ENCODE measurements at regions not wholly inside any gene's neighbourhood (a gene's known extent, or its start where the extent isn't known, plus 50 kb on each side); places are given as distances from the start of the nearest gene placed in this dataset.
"Not testable (repeated sequence)": the region's sequence is repeated elsewhere in the genome, so short reads cannot be mapped to it uniquely, and the experiment has no call there.

GRCh38 chr7:55702831-55703230, 130.5 kb upstream of the VOPP1 start:
- DNase-seq = not testable (repeated sequence)

DNA sequence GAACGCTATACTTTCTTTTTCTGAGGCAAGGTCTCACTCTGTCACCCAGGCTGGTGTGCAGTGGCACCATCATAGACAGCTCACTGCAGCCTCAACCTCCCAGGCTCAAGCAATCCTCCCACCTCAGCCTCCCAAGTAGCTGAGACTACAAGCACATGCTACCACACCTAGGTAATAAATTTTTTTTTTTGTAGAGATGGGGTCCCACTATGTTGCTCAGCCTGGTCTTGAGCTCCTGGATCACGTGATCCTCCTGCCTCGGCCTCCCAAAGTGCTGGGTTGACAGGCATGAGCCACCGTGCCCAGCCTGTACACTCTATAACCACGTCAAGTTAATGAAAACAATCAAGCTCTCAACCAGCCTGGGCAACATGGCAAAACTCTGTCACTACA, 127.1 kb upstream of the VOPP1 start:
- not testable (repeated sequence) for DNase-seq

DNA sequence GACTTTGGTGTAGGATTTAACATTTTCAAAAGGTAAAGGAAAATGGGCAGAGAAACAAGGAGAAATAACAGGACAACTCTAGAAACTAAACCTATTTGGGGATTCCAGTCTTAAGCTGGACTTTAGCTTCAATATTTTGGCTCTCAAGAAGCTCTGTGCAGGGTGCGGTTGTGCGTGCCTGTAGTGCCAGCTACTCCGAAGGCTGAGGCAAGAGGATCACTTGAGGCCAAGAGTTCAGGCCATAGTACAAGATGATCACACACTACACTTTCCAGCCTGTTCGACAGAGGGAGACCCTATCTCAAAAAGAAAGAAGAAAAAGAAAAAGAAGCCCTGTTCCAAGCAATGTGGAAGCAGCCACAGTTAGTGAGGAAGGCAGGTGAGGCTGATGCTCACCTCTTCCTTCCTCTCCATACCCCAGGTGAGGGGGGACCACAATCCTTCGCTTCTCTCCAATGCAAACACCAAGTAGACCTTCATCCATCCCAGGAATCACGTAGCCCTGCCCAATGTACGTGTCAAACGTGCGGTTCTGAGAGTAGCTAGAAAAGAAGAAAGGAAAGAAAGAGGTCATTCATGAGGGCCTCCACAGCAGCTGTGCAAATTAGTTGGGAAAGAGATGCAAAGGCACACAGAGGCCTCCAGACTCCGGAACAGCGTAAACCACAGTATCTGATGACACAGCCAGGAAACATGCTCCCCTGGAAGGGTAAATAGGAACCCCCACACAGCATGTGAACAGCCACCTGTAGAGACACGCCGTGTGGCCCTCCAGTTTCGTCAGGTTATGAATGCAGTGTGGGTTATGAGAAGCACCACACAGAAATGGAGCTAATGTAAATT, 126.5 kb upstream of the VOPP1 start:
- peak; percentile 19 to 26 for DNase-seq

DNA sequence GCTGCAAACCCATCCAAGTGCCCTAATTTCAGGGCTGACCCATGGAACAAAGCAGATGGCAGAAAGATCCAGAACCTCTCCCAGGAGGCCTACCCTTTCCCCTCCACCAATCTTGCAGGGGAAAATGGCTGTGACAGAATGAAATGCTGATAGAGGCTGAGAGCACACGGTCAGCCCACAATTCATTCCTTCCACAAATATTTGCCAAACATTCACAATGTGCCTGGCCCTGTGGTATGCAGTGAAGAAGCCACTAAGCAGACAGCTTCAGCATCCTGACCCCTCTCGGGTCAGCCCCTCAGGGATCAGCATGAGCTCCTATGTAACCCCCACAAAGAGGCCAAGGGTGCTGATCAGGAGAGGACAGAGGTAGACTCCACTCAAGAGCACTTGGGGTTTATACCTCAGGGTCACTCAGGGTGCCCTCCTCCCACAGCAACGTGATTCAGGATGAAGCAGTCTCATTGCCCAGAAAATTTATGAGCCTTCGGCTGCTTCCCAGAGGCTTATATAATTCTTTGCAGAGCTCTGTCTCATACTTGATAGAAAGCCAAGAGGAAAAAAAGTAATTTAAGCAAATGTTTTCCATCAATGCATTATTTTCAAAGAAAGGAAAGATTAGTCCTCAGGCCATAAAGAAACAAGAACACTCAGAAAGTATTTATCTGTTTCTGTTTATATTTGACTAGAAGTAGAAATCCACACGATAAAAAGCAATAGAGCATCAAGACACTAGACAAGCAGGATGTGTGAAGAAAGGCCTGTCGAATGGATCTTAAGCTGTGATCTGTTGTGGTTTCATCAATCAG, 123.8 kb upstream of the VOPP1 start:
- DNase-seq = not testable (repeated sequence)

DNA sequence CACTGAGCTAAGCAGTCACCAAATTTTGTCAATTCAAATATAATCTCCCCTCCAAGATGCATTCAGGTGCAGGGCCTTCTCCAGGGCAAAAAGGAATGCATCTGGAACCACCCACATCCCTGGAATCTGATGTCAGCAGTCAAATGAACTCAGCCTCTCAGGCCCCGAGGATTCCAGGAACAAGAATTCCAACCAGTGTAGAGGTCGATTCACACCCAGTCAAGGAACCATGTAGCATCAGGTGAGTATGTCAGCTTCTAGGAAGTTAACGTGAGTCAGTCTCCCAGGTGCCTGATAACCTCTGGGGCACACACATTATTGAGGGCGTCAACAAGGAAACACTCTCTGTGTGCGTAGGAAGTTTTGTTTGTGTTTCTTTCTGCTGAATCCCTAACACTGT, 122.2 kb upstream of the VOPP1 start:
- not testable (repeated sequence) for DNase-seq

GRCh38 chr7:55688684-55689681, 116.7 kb upstream of the VOPP1 start:
- not testable (repeated sequence) for DNase-seq

- DNase-seq = not testable (repeated sequence)
Observed at GRCh38 chr7:55688261-55688660, 116.0 kb upstream of the VOPP1 start.

DNA sequence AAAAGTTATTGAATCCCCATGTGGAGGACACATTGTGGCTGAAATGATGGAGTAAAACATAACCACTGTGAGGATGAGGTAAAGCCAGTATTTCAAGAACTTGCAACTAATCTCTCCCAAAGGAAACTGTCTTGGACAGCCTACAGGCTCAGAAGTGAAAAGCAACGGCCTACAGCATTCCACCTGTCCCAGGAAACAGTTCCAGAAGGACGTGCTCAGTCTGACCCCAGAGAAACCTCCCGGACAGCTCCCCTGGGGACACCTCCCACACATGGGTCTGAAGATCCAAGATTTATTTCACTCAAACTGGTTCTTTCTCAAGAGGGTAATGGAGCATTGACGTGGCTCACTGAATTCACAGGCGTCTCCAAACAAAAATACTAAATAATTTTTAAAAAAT, 115.0 kb upstream of the VOPP1 start:
- not testable (repeated sequence) for DNase-seq

DNA sequence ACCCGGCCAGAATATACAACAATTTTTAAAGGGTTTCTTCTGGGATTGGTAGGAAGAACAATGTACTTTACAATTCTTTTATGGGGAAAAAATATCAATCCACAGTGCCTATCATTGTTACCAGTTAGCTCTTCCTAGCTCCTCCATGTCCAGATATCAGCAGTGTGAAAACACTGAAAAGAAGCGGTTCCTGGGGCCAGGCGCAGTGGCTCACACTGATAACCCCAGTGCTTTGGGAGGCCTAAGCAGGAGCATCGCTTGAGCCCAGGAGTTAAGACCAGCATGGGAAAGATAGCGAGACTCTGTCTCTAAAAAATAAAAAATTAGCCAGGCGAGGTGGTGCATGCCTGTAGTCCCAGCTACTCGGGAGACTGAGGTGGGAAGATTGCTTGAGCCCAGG, 114.5 kb upstream of the VOPP1 start:
- not testable (repeated sequence) for DNase-seq

GRCh38 chr7:55683501-55683900, 111.2 kb upstream of the VOPP1 start:
- not testable (repeated sequence) for DNase-seq

DNA sequence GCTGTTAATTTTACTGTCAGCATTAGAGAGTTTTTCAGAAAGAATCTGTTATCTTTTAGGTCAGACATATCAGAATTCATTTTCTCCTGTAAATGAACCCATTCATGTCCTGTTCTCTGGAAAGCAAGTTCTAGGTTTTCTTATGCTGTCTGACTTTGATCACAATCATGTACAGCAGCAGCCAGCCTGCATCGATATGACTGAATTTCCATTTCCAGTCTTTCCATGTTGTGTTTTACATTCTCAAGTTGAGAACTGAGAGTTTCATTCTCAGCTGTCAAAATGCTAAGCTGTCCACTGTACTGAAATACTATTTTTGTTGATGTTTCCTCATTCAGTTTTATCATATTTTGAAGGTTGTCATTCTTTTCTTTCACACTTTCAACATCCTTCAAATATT, 103.3 kb upstream of the VOPP1 start:
- DNase-seq = not testable (repeated sequence)

- DNase-seq = not testable (repeated sequence)
Observed at GRCh38 chr7:55673525-55673924, 101.2 kb upstream of the VOPP1 start.

DNA sequence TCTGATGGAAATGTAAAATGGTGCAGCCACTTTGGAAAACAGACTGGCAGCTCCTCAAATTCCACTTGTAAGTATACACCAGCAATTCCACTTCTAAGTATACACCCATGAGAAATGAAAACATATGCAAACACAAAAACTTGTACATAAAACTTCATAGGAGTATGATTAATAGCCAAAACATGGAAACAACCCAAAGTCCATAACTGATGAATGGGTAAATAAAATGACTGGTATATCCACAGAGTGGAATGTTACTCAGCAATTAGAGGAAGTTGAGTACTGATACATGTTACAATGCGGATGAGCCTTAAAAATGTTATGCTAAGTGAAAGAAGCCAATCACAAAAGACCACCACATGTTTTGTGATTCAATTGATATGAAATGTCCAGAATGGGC, 99.8 kb upstream of the VOPP1 start:
- DNase-seq = not testable (repeated sequence)

DNA sequence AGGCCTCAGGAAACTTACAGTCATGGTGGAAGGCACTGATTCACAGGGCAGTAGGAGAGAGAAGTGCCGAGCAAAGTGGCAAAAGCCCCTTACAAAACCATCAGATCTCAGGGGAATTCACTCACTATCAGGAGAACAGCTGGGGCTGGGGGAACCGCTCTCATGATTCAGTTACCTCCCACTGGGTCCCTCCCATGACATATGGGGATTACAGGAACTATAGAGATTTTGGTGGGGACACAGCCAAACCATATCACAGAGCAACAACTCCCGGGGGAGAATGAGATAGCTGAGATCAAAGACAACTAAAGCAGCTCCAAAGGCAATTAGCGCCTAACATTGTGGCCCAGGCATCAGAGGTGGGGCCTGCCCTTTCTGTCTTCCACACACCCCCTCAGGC, 85.4 kb upstream of the VOPP1 start:
- no peak for DNase-seq

DNA sequence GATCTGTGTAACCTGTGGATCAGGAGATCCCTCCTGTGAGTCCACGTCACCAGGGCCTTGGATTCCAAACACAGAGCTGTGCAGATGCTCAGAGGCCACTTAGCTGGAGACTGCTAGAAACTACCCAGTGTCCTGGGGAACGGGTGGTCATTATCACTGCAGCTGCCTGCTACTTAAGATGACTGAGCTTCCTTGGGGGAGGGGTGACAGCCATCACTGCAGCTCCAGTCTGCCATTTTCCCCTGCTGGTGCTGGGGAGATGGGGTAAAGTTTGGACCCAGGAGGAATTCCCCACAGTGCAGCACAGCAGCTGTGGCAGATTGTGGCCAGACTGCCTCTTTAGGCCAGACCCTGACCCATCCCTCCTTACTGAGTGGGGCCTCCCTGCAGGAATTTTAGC, 78.8 kb upstream of the VOPP1 start:
- DNase-seq = no peak

DNA sequence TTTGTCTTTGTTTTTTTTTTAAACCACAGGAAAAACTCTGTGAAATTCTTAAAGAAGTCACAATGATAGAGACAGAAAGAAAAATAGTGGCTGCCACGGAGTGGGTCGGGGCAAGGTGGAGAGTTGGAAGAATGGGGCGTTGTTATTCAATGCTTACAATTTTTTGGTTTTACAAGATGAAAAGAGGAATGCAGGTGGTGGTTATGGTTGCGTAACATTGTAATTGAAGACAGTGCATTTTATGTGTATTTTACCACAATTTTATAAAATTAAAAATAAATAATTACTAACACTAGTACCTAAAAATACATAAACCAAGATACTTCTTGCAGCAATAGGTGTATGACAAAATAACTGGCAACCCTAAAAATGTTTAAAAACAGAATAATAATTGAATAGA, 76.9 kb upstream of the VOPP1 start:
- no peak for DNase-seq

DNA sequence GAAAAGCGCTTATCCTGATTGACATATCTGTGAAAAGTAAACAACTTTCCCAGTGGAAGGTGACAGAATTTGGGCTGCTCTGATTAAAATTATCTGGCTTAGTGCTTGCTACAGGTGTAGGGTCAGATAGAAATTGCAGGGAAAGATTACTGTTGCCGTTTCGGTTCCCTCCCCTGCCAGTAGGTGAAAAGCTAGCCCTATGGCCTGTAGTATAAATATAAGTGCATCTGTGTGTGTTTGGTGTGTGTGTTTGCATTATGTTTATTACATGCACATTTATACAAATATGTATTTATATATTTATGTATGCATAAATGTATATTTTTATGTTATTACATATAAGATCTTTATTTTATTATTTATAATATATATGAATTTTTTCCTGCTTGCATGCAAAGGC, 72.3 kb upstream of the VOPP1 start:
- DNase-seq = no peak

- no peak for DNase-seq
Observed at GRCh38 chr7:55642266-55642665, 70.0 kb upstream of the VOPP1 start.

GRCh38 chr7:55641811-55642210, 69.5 kb upstream of the VOPP1 start:
- DNase-seq = no peak

GRCh38 chr7:55641273-55641691, 69.0 kb upstream of the VOPP1 start:
- DNase-seq = peak; percentile 33 to 41

- DNase-seq = no peak
Observed at GRCh38 chr7:55639640-55640039, 67.3 kb upstream of the VOPP1 start.

- no peak for DNase-seq
Observed at GRCh38 chr7:55629051-55629677, 56.9 kb upstream of the VOPP1 start.

Measured in activated T-cell treated with anti-CD3 and anti-CD28 coated beads, Interleukin-2, amount 50 U/mL, for 48 hours (primary cell).